Hippocampal formation (tissue), 2 donors: ENCODE measurements at regions not wholly inside any gene's neighbourhood (a gene's known extent, or its start where the extent isn't known, plus 50 kb on each side); places are given as distances from the start of the nearest gene placed in this dataset.

Experiments used
- DNase-seq, 2 donors: peaks; one replicate each; lab custom pipeline; 2025; lab: John Stamatoyannopoulos, UW

DNA sequence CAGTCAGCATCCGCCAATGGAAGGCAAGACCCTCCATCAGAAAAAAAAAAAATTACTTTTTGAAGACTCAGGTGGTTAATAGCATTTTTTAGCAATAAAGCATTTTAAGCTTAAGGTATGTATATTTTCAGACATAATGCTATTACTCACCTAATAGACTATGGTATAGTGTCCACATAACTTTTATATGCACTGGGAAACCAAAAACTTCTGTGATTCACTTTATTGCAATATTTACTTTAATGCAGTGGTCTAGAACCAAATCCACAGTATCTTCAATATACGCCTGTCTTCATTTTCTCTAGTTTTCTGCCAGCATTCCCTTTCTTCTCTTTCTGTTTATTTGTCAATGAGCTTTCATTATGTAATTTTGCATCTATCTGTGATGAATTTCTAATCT lies 418.1 kb downstream of the SLITRK6 start:
- DNase-seq, result no peak

- DNase-seq, result no peak
Observed at GRCh38 chr13:85379991-85380390, 419.2 kb downstream of the SLITRK6 start.

DNA sequence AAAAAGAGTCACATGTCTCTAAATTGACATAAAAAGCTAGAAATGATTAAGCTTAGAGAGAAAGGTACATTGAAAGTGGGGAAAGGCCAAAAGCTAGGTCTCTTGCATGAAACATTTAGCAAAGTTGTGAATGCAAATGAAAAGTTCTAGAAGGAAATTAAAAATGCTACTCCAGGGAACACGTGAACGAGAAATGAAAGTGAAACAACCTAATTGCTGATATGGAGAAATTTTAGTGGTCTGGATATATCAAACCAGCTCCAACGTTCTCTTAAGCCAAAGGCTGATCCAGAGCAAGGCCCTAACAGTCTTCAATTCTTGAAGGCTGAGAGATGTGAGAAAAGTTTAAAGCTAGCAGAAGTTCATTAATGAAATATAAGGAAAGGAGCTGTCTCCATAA lies 419.8 kb downstream of the SLITRK6 start:
- no peak for DNase-seq

DNA sequence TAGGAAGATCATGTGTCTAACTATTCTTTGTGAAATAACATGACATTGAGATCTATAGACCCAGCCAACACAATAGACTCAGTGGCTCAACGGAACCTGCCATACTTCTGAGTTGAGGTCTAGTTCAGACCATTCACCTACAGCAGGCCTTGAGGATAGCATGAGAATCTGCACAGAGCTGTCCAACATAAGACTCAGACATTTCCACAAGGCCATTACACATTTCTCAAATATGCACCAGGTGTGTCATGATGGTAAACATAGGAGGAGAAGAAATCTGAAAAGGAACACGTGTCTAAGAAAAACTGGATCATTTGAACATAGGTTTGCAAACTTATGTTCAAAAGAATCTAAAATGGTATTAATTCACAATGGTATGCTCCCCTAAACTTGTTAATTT lies 421.4 kb downstream of the SLITRK6 start:
- no peak for DNase-seq

DNA sequence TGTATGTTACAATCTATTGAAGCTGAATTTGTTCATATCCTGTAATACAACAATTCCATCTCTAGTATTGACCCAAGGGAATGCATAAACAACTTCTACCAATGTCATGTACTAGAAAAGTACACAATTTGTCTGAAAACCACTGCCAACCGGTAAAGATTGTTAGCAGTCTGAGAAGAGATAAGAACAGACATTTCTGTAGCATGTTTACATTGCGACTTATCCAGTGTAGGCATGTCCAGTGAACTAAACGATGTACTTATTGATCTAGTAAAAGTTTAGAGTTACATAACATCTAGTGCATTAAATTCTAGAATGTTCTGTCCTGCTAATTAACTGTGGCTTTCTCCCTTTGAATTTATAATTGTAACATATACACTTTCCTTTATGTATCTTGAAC lies 425.9 kb downstream of the SLITRK6 start:
- no peak for DNase-seq

- DNase-seq, result no peak
Observed at GRCh38 chr13:85371254-85371653, 428.0 kb downstream of the SLITRK6 start.

DNA sequence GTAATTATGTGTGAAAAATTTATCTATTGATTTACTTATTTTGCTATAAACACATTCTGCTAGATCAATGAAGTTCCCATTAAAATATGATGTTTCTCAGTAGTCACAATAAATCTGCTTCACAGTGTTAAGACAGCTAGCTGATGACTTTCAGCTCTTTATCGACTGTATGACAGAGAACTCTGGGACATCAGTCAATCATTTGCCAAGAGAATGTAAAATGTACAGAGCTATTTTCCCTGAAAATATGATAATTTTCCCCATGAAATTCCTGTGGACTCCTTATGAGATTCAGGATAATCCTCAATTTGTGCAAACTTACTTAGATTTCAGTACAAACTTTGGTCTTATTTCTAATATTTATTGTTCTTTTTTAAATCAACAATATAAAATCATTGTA lies 430.5 kb downstream of the SLITRK6 start:
- no peak for DNase-seq

- no peak for DNase-seq
Observed at GRCh38 chr13:85367887-85368286, 431.3 kb downstream of the SLITRK6 start.

DNA sequence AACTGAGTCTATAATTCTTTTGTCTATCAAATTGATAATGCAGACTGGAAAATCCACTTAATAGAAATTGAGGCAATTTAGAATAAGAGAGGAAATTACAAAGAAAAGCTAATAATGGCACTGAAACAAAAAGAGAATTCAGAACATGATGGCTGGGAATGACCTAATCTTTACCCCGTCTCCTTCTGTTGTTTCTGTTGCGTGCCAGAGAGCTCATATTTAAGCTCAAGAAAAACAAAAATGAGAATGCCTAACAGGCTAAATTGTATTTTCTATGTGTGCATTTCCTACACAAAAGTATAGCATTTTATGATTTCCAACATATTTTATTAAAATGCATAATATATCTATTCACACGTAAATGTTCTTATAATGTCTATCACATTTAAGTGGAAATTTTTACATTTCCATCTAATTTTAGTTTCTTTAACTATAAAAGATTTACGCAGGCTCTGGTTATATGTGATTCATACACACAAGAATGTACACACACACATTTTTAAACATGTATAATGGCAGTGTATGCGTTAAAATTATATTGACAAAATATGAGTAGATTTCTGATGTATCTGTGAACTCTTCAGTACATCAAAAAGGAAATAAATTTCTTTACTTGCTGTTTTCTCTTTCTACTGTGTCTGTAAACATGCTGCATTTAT lies 432.3 kb downstream of the SLITRK6 start:
- DNase-seq, result no peak

GRCh38 chr13:85363504-85363903 lies 435.7 kb downstream of the SLITRK6 start:
- no peak for DNase-seq

DNA sequence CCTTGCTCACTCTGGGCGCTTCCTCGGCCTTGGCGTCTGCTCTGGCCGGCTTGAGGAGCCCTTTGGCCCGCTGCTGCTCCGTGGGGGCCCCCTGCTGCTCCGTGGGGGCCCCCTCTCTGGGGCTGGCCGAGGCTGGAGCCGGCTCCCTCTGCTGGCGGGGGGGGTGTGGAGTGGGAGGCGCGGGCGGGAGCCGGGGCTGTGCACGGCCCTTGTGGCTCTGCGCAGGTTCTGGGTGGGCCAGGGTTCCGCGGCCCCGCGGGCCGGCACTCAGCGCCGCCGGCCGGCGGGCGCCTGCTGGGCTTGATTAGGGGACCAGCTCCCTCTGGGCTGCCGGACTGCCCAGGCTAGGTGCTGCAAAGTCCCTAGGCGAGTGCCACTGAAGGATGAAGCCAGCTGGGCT lies 436.2 kb downstream of the SLITRK6 start:
- DNase-seq, result no peak

- DNase-seq, result no peak
Observed at GRCh38 chr13:85347251-85347650, 452.0 kb downstream of the SLITRK6 start.

DNA sequence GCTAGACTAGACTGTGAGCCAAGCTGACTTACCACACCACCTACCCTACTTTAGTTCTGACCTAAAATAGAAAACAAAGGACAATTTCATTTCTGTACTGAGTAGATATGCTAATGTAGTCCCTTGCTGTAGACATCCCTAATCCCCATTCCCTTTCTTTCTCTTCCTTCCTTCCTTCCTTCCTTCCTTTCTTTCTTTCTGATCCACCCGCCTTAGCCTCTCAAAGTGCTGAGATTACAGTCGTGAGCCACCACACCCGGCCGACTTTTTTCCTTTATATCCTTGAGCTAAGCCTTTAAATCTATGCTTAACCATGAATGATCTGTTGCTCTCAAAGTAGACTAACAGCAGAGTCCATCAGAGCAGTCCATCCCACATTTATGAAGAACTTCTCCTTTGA lies 465.0 kb downstream of the SLITRK6 start:
- no peak for DNase-seq

GRCh38 chr13:85333506-85334020 lies 465.7 kb downstream of the SLITRK6 start:
- DNase-seq, result no peak

DNA sequence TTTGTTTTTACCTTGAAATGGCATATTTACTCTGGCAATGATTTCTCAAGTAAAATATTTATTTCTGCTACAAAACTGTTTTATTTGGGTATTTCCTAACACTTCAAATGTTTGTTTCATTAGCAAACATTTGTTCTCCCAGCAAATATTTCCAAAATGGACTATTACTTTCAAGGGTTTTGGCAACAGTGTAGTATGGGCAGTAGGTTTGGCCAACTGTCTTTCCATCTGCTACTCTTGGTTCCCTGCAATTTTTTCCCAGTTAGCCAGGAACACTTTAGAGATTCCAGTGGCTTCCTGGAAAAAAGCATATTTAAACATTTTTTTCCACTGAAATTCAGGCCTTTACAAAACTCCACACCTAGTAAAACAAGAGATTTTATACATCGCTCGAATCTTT lies 466.6 kb downstream of the SLITRK6 start:
- DNase-seq, result no peak

DNA sequence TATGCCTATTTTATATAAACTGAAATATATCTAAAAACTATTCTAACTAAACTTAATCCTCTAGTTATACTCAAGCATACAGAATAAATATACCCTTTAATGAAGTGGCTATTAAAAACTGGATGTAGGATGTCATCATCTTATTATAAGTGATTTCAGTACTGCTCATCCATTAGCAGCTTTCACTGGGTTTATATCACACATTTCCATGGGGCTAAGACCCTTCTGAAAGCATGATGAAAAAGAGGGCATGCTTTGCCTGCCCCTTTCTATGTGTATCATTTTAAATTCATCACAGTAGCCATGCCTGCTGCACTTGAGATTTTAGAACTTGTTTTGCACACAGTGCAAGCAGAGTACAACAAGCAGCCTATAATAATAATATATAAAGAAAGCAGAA lies 477.5 kb downstream of the SLITRK6 start:
- DNase-seq, result no peak

DNA sequence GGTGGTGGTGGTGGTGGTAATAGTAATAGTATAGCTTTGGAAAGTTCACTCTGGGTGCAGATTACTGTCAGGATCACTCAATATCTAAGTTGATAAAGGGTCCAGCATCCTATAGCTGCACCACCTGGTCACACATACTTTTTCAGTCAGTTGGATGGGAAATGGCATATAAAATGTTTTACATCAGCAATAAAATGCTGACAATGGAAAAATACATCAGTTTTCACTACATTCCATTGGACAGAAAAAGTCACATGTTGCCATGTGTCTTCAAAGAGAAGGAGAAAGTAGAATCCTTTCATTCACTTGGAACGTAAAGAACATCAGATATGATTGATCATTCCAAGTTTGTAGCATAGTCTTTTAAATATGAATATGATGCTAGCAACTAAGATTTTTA lies 481.4 kb downstream of the SLITRK6 start:
- no peak for DNase-seq

GRCh38 chr13:85316506-85317025 lies 482.7 kb downstream of the SLITRK6 start:
- DNase-seq, result no peak

DNA sequence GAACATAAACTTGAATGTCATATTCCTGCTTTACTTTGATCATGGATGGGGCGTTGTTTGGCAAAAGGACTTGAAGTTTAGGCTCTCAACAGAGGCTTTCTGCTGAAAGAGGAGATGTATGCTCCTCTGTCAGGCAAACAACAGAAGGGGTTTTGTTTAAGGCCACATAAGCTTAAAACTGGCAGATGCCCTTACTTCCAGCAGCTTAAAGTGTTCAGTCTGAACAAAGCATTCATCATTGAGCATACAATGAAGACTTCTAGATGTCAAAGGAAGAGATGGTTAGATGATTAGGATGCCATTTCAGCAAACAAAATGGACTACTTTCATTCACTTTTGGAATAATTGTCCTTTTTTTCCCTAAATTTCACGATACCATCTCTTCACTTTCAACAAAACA lies 484.5 kb downstream of the SLITRK6 start:
- DNase-seq, result peak; percentile 0 to 70

GRCh38 chr13:85313761-85314503 lies 485.3 kb downstream of the SLITRK6 start:
- DNase-seq, result no peak

- DNase-seq, result no peak
Observed at GRCh38 chr13:85312071-85312470, 487.1 kb downstream of the SLITRK6 start.

DNA sequence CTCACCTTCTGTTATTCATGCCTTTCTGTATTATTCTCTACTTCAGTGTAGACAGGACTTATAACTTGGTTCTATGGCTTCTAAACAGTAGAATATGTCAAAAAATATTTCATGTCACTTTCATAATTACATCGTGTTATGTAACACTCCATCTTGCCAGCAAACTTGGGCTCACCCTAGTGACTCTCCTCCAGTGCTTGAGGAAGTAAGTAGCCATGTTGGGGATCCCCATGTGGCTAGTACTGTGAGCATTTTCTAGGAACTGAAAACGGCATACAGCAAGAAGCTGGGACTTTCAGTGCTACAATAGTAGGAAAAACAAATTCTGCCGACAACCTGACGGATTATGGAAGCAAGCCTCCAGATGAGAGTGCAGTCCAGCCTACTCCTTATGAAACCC lies 495.6 kb downstream of the SLITRK6 start:
- DNase-seq, result no peak

GRCh38 chr13:85298387-85298924 lies 500.8 kb downstream of the SLITRK6 start:
- DNase-seq, result no peak
